GM19372 (cell line): ENCODE measurements at regions not wholly inside any gene's neighbourhood (a gene's known extent, or its start where the extent isn't known, plus 50 kb on each side); places are given as distances from the start of the nearest gene placed in this dataset.

Experiments used
- ATAC-seq: cut with Tn5 transposase; IDR thresholded peaks from one replicate; pipeline ENCODE4 v1.9.1; 2021; ENCODE audit warnings: mild to moderate bottlenecking, low read depth, moderate library complexity; ENCODE audit not compliant: unreplicated experiment

- no peak for ATAC-seq
Observed at GRCh38 chr13:40477623-40478608, 188.5 kb downstream of the FOXO1 start.

DNA sequence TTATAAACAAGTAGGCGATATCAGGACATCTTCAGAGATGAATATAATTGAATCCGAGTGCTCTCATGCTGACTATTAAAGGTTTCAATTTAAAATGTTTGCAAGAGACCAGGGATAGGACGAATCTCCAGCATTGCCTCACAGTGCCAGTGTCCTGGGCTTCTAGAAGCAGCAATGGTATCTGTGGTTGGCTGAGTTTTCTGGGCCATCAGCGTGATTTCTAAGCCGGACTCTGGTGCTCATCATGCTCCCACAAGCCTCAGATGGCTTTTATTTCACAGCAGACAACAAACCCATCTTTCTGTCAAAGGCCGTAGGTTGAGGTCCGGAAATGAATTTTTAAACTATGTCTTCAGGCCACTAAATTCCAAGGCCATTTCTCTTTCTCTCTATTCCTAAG lies 187.7 kb downstream of the FOXO1 start:
- no peak for ATAC-seq

DNA sequence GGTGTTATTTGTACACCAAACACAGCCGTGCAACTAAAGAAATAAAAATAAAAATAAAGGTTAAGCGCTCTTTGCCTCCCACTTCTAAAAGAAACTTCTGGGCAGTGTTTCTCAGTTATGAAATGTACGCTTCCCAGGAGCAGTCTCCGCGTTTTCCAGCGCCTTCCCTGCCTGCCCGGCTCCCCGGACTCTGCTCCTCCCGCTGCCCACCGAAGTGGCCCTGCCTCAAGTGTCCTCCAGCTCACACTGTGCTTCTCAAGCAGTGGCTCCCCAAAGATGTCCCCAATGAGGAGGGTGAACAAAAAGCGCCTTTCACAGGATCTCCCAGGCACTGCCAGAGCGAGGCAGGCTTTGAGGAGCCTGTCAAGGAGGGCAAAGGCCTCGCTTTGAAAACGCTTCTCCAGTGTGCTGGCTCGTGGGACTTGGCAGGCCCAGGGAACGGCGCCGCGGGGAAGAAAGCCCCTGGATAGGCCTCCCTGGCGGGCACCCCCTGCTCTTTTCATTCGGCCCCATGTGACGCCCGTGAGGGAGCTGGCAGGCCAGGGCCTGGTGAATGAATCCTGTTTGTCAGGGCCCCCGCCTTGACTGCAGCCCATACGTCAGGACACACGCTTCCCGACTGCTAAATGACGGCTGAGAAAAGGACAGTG lies 187.1 kb downstream of the FOXO1 start:
- no peak for ATAC-seq

DNA sequence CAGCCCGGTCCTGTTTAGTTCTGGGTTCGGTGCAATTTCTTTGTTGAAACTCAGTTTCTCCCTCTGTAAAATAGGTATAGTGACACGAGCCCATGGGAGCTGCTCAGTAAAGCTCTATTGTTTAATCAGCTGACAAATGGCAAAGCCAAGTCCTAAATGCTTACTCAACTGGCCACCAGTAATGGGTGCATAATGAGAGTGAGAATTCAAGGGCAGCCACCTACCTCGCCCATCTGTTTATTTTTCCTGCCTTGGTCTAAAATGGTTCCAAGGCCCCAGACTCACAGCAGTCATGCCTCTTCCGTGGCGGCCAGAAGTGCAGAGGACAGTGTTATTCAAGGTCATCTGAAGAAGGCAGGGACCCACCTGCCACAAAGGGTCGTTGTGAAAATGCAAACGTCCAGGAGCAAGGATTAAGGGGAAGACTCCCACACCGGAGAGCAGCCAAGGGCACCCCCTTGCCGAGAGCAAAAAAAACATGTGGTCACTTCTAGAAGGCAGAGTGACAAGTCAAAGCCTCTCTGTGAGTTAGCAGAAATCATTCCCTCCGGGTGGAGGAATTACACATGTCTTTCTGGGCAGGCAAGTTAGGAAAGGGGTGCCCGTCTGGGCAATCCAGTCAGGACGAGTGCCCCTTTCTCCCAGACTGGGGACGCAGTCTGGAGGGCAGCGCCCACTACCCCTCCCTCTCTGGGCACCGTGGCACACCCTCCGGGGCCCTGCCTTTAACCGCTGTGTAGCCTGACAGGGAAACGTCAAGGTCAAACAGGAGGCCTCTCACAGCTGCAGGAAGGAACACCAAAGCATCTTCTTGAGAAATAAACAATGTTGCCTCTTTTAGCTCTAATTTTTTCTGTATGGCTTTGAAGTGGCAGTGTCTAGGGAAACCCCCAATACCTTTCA lies 186.2 kb downstream of the FOXO1 start:
- ATAC-seq = no peak

DNA sequence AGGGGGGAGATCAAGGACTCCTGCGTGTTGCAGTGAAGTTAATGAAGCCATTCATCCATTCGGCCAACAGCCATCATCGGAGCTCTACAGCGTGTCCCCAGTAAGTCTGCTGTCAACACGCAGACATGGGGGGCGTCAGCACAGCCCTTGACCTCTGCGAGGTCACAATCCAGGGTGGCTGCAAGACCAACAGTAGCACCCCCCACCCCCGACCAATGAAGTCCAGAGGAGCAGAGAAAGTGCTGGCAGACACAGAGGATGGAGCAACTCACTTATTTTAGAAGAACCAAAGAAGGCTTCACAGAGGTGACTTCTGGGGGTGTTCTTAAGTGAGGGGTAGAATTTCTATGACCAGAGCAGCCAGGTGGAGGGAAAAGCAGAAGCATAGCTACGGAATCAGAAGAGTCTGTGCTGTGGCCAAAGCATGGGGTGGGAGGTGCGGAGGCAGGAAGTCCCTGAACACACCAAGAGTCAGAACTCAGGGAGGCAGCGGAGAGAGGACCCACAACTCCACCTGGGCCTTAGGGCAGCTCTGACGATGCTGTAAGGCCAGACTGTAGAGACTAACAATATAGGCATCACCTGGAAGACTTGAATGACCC lies 185.4 kb downstream of the FOXO1 start:
- no peak for ATAC-seq

DNA sequence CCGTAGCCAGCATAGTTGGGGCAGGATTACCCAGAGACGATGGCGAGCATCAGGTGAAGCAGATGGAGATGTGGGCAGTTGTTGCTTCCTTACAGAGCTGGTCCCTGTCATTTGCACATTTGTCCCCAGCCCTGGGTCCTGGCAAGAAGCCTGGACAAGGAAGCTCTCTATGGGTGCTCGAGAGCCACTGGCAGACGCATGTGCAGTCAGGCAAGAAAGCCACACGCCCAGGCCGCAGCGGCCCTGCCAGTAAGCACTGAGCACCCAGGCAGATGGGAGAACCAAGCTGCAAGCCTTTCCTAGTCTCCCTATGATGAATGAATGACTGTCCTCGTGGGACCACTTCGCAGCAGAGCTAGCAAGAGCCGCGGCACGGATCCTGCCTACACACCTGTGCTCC lies 182.8 kb downstream of the FOXO1 start:
- no peak for ATAC-seq

DNA sequence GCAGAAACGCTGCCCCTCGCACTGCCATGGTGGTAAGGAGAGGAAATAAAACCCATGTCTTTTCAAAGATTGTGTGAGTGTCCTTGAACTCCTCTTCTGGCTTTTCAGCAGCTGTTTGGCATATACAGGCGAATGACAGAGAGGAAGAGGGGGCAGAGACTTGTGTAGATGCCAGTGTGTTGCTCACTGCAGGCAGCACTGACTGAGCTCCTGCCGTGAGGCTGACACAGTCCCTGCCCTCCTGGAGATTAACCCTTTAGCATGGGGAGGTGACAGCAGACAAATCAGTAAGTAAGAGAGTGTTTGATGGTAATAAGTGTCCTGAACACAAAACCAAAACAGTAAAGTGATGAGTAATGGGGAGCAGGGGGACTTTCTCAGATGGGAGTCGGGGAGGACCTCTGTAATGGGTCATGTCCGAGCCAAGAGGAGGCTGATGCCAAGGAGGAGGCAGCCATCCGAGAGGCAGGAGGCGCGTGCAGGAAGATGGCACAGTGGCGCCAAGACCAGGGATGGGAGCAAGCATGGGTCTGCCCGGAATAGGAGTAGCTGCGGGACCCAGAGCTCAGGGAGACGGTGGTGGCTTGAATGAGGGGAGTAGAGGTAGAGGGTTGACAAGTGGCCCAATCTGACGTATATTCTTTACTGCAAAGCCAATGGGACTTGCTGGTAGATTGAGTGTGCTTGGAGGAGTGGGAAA lies 182.2 kb downstream of the FOXO1 start:
- no peak for ATAC-seq

DNA sequence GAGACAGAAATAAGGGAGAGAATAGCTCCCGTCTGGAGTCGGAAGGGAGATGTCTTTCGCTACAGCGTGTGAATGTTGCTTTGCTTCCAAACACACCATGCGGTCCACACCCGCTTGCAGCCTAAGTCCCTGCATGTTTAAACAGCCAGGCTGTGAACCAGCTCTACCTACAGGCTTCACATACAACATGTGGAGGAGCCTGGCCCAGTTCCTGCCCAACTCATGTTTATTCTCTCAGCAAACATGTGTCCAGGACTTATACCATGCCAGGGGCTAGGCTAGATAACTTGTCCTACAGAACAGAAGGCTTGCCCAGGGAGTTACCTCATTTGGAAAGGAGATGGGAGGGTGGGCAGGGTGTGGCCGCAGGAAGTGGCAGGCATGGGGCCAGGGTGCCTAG lies 181.5 kb downstream of the FOXO1 start:
- ATAC-seq = no peak

DNA sequence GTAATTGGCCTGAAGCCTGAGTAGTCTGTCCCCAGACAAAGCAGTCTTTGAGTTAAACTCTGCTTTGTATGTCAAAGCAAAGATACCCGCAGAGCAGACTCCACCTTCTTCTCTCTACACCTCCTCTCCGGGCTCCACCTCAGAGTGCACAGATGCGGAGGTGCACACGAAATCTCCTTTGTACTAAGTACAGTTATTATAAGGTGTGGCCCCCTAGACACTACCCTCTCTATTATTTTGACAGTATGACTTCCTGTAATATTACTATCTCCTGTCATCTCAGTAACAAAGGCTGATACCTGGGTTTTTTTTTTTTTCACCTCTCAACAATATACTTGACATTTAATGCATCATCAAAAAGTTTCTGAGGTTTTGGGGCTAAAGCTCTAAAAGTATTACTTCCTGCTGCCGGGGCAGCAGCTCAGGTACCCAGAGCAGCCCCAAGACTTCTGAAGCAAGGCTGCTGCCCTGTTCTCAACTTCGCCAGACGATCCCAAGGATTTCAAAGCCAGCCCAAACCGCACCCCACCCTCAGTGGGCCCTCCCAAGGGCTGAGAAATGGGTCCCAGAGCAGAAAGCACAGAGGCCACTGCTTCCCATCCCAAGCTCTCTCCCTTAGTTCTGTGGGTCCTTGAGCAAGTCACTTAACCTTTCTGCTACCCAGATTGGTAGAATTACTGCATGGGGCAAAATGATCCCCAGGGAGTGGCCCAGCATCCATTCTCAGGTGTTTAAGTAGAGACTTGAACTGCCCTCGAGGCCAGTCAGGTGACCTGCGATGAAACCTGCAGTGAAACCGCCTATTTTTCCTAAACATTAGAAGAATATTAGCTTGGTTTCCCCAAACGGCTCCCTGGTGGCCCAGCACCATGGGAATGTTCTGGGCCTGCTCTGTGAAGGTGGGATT lies 180.6 kb downstream of the FOXO1 start:
- ATAC-seq = no peak

DNA sequence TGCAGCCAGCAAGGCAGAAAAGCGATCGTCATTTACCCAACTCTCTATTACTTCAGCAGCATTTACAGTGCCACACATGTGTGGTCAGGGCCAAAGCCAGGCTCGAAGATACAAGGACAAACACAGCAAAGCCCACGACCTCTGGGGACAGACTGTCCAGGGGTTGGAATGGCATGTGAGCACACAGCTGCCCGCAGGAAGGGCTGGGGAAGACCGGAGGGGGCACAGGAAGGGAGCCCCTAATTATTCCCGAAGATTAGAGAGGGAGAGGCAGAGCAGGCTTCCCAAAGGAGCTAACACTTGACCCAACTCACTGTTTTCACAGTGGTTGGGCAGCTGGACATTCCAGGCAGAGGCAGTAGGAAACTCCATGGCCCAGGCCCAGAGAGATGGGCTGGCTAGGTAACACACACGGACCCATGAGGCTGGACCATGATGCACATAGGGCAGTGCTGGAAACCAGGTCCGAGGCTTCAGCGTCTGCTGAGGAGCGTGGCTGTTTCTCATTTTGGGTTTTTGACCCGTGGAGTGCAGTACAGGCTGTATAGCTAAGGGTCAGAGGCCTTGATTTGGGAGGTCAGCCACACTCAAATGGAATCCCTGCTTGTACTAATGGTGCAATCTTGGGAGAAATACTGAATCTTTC lies 179.8 kb downstream of the FOXO1 start:
- no peak for ATAC-seq

DNA sequence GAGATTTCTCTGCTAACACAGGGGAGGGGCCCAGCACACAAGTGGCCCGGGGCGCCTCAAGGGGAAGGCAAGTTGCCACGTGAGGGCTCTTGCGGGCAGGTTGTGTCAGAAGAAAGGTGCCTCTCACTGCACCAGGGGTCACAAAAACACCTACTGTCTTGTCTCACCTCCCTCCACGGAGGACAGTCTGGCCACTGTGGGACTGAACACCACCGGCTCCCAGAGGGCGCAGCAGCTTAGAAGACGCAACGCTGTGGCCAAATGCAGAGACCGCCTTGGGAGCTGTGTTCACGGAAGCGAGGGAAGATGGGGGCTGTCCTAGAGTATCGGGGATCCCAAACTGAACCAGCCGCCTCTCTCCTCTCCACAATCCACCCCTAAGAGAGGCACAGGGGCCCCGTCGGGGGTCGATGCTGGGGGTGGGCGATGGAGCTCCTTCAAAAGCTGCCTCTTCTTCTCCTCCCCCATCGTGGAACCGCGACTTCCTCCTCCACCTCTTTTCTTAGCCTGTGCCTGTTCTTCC lies 177.5 kb downstream of the FOXO1 start:
- no peak for ATAC-seq

- ATAC-seq = no peak
Observed at GRCh38 chr13:40490086-40490758, 176.2 kb downstream of the FOXO1 start.

DNA sequence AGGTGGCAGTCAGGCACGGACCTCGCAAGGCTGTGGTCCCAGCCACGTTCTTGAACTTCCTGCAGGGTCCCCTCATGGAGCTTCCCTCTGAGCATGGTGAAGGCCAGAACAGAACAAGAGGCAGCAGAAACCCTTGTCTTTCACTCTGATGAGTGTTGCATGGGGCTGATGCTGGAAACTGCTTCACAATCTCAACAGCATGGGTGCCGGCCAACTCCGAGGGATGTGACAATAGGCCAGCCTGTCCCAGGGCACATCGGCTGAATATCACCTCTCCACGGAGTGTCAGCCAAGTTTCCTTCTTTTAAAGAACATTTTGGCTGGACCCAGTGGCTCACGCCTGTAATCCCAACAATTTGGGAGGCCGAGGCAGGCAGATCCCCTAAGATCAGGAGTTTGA lies 173.9 kb downstream of the FOXO1 start:
- no peak for ATAC-seq

GRCh38 chr13:40494513-40494912 lies 171.9 kb downstream of the FOXO1 start:
- ATAC-seq = no peak

DNA sequence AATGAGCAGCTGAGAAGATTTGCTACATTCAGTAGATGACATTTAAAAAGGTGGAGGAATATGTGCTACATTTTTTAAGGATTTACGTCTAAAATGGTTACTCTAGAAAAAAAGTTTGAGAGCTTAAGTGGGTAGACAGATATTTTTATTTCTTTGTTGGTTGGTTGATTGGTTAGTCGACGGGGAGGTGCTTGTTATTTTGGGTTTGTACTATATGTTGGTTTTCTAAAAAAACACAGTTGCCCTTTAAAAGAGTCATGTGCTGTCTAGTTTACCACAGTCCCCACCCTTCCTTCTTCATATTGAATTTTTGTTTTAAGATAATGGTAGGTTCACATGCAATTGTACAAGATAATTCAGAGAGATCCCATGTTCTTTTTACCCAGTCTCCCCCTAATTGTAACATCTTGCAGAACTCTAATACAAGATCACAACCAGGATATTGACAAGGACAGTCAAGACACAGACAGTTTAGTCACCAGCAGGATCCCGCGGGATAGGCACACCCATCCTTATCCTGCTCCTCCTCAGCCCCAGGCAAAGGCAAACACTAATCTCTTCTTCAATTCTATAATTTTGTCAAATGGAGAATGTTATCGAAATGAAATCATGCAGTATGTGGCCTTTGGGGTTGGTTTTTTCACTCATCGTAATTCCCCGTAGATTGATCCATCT lies 171.4 kb downstream of the FOXO1 start:
- ATAC-seq = no peak

- ATAC-seq = no peak
Observed at GRCh38 chr13:40495621-40496001, 170.8 kb downstream of the FOXO1 start.
